ENCODE measurements at regions not wholly inside any gene's neighbourhood (a gene's known extent, or its start where the extent isn't known, plus 50 kb on each side); places are given as distances from the start of the nearest gene placed in this dataset.

DNA sequence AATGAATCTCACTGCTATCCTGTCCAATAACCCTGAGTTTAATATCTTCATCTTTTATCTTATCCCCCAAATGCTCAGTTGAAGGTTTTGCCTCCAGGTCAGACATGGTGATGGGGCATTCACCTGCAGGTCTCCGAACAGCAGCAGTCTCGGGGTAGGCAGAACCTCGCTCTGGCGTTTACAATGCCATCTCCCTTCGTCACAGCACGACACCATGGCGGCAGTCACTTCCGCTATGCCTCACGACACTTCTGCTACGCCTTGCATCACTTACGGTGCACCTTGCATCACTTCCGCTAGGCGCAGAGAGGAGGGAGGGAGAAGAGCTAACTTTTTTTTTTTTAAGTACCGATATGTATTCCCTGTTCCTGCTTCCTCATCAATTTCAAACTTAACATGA, 194.9 kb downstream of the BCAS1 start:
- H3K4me1 Mint-ChIP-seq (ENCODE audit: low read depth) = peaks cover 16% of the 10 kb centered on the region

DNA sequence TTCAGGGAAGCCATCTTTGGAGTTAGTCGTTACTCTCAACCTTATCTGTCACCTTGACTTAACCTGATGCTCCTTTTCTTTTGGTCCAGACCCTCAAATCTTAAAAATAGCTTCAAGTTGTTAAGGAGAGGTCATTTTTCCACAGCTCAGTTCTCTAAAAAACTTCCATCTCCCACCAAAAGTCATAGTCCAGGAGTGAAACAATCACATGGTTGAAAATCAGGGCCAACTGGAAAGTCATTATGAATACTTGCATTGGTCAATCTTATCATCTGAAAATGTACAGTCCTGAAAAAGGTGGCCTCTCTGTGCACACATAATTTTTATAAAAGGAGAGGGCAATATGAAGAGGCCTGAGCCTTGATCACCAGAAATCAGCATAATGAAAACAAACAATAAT, 195.7 kb downstream of the BCAS1 start:
- Mint-ChIP-seq H3K27me3 (peaks cover 5% of the 10 kb centered on the region), H3K27ac (no peak overlapping the region), H3K36me3 (ENCODE audit: insufficient read depth) (no peaks in the 10 kb centered on the region), H3K4me1 (ENCODE audit: low read depth) (peaks cover 19% of the 10 kb centered on the region), H3K9me3 (ENCODE audit: low read depth) (no peaks in the 10 kb centered on the region), H3K4me3 (ENCODE audit: low read depth) (no peak overlapping the region)
- DNase-seq (ENCODE audit: low spot score, unreplicated experiment) = no peak
- TF ChIP-seq, protein P1, sequence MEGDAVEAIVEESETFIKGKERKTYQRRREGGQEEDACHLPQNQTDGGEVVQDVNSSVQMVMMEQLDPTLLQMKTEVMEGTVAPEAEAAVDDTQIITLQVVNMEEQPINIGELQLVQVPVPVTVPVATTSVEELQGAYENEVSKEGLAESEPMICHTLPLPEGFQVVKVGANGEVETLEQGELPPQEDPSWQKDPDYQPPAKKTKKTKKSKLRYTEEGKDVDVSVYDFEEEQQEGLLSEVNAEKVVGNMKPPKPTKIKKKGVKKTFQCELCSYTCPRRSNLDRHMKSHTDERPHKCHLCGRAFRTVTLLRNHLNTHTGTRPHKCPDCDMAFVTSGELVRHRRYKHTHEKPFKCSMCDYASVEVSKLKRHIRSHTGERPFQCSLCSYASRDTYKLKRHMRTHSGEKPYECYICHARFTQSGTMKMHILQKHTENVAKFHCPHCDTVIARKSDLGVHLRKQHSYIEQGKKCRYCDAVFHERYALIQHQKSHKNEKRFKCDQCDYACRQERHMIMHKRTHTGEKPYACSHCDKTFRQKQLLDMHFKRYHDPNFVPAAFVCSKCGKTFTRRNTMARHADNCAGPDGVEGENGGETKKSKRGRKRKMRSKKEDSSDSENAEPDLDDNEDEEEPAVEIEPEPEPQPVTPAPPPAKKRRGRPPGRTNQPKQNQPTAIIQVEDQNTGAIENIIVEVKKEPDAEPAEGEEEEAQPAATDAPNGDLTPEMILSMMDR (IDR thresholded peaks at IDR 0.05; ENCODE audit: unreplicated experiment) = no peak

More for the DNA sequence above, 194.9 kb downstream of the BCAS1 start:
- no peaks in the 10 kb centered on the region for H3K9me3 Mint-ChIP-seq (ENCODE audit: low read depth)
- H3K36me3 Mint-ChIP-seq (ENCODE audit: insufficient read depth) = no peaks in the 10 kb centered on the region
- H3K4me3 Mint-ChIP-seq (ENCODE audit: low read depth) = no peak overlapping the region
- H3K27ac Mint-ChIP-seq = no peak overlapping the region
- peaks cover 5% of the 10 kb centered on the region for H3K27me3 Mint-ChIP-seq
- DNase-seq (ENCODE audit: low spot score, unreplicated experiment) = no peak
- TF ChIP-seq, protein P1 (IDR thresholded peaks at IDR 0.05; ENCODE audit: unreplicated experiment) = no peak

DNA sequence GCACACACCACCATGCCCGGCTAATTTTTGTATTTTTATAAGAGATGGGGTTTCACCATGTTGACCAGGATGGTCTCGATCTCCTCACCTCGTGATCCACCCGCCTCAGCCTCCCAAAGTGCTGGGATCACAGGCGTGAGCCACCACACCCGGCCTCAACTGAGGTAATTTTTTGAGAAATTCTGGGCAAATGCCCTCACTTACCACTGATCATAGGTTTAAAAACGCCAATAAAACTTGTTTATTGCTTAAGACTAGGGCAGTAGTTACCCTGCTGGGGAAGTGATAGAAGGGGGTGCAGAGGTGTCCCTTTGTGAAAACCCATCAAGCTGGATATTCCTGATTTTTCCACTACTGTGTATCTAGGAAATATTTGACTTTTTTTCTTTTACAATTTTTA, 196.3 kb downstream of the BCAS1 start:
- DNase-seq (ENCODE audit: low spot score, unreplicated experiment) = no peak
- Mint-ChIP-seq H3K27me3 (peaks cover 5% of the 10 kb centered on the region), H3K27ac (no peak overlapping the region), H3K9me3 (ENCODE audit: low read depth) (no peaks in the 10 kb centered on the region), H3K4me1 (ENCODE audit: low read depth) (peaks cover 21% of the 10 kb centered on the region), H3K4me3 (ENCODE audit: low read depth) (no peak overlapping the region), H3K36me3 (ENCODE audit: insufficient read depth) (no peaks in the 10 kb centered on the region)
- TF ChIP-seq, protein P1 (IDR thresholded peaks at IDR 0.05; ENCODE audit: unreplicated experiment) = no peak

DNA sequence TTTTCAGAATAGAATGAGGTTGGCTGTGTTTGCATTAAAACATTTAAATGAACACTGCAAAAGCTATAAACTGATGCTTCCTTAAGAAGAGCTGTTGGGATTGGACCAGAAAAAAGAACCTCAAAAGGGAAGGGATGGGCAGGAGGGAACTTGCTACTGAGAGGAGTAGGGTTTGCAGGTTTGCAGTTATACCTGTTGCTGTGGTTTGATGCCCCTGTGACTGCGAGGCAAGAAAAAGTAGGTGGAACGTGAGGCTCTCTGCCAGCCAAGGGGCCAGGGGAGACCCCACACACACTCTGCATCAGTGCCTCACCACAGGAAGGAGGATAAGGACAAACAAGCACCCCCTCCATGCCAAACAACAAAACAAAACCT, 197.2 kb downstream of the BCAS1 start:
- no peak overlapping the region for H3K27ac Mint-ChIP-seq
- DNase-seq (ENCODE audit: low spot score, unreplicated experiment) = no peak

DNA sequence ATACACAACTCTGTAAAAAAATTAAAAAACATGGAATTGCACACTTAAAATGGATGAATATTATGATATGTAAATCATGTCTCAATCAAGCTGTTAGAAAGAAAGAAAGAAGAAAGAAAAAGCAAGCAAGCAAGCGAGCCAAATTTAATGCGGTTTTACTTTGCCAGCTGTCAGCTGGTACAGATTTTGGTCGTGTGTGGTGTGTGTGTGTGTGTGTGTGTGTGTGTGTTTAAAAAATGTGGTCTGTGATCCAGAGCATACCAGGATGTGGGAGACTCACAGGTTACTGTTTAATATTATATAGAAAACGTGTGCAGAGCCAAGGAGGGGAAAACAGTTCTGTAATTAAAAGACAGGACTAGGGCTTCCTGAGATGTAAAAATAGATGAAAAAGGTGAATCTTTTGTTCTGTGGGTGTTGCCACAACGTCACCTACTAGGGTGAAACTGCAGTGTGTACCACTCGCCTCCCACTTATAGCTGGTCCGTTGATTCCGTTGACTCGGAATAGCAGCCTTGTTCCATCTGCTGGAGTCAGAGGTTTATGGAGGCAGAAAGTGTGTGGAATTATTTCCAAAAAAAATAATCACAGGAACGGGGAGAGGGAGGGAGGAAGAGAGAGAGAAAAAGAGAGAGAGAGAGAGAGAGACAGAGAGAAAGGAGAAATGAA, 197.7 kb downstream of the BCAS1 start:
- Mint-ChIP-seq H3K4me3 (ENCODE audit: low read depth) (no peak overlapping the region), H3K36me3 (ENCODE audit: insufficient read depth) (no peaks in the 10 kb centered on the region), H3K9me3 (ENCODE audit: low read depth) (no peaks in the 10 kb centered on the region), H3K27ac (peak overlapping the region; percentile 89), H3K4me1 (ENCODE audit: low read depth) (peaks cover 19% of the 10 kb centered on the region), H3K27me3 (peaks cover 5% of the 10 kb centered on the region)
- TF ChIP-seq, protein P1 (IDR thresholded peaks at IDR 0.05; ENCODE audit: unreplicated experiment) = no peak
- DNase-seq (ENCODE audit: low spot score, unreplicated experiment) = no peak

More for the DNA sequence above, 197.2 kb downstream of the BCAS1 start:
- no peaks in the 10 kb centered on the region for H3K36me3 Mint-ChIP-seq (ENCODE audit: insufficient read depth)
- peaks cover 5% of the 10 kb centered on the region for H3K27me3 Mint-ChIP-seq
- H3K4me3 Mint-ChIP-seq (ENCODE audit: low read depth) = no peak overlapping the region
- TF ChIP-seq, protein P1 (IDR thresholded peaks at IDR 0.05; ENCODE audit: unreplicated experiment) = no peak
- H3K4me1 Mint-ChIP-seq (ENCODE audit: low read depth) = peaks cover 15% of the 10 kb centered on the region
- H3K9me3 Mint-ChIP-seq (ENCODE audit: low read depth) = no peaks in the 10 kb centered on the region

Data from progenitor cell of endocrine pancreas (in vitro differentiated cells).